Stimulated activated CD8-positive, alpha-beta memory T cell treated with anti-CD3 and anti-CD28 coated beads, Interleukin-12 subunit alpha, Interleukin-12 subunit beta, amount 100 ng/mL, for 1 hour (primary cell): ENCODE measurements at regions not wholly inside any gene's neighbourhood (a gene's known extent, or its start where the extent isn't known, plus 50 kb on each side); places are given as distances from the start of the nearest gene placed in this dataset.
A peak's percentile ranks its signal among the peaks of the same experiment; 100 is the strongest.
"Not testable (repeated sequence)": the region's sequence is repeated elsewhere in the genome, so short reads cannot be mapped to it uniquely, and the experiment has no call there.

Source experiments
- DNase-seq: peaks from one replicate; pipeline ENCODE4 v3.0.0-alpha.2; 2020; ENCODE audit warnings: low read depth

GRCh38 chr4:67332627-67333026 is 212.7 kb downstream of the CENPC start:
- DNase-seq = no peak

GRCh38 chr4:67328393-67328792 is 216.9 kb downstream of the CENPC start:
- DNase-seq = no peak

- DNase-seq = no peak
Observed at GRCh38 chr4:67328018-67328278, 217.4 kb downstream of the CENPC start.

- peak; percentile 18 for DNase-seq
Observed at GRCh38 chr4:67327245-67328017, 217.9 kb downstream of the CENPC start.

GRCh38 chr4:67325791-67326190 is 219.5 kb downstream of the CENPC start:
- no peak for DNase-seq

GRCh38 chr4:67320645-67321044 is 224.7 kb downstream of the CENPC start:
- no peak for DNase-seq

GRCh38 chr4:67319607-67320006 is 225.7 kb downstream of the CENPC start:
- DNase-seq = not testable (repeated sequence)

GRCh38 chr4:67300497-67301185 is 244.7 kb downstream of the CENPC start:
- not testable (repeated sequence) for DNase-seq

- no peak for DNase-seq
Observed at GRCh38 chr4:67292636-67293035, 252.7 kb downstream of the CENPC start.

GRCh38 chr4:67292045-67292444 is 253.3 kb downstream of the CENPC start:
- no peak for DNase-seq

- DNase-seq = no peak
Observed at GRCh38 chr4:67291644-67292043, 253.7 kb downstream of the CENPC start.

- DNase-seq = no peak
Observed at GRCh38 chr4:67288964-67289363, 256.3 kb downstream of the CENPC start.

GRCh38 chr4:67286724-67287123 is 258.6 kb downstream of the CENPC start:
- DNase-seq = no peak

GRCh38 chr4:67282749-67283148 is 262.6 kb downstream of the CENPC start:
- DNase-seq = no peak

GRCh38 chr4:67275179-67275750 is 270.0 kb downstream of the CENPC start:
- no peak for DNase-seq

- not testable (repeated sequence) for DNase-seq
Observed at GRCh38 chr4:67274671-67275070, 270.6 kb downstream of the CENPC start.

- no peak for DNase-seq
Observed at GRCh38 chr4:67273666-67274065, 271.6 kb downstream of the CENPC start.

GRCh38 chr4:67261971-67262370 is 283.3 kb downstream of the CENPC start:
- no peak for DNase-seq

- DNase-seq = no peak
Observed at GRCh38 chr4:67256388-67257043, 288.8 kb downstream of the CENPC start.

- DNase-seq = no peak
Observed at GRCh38 chr4:67250131-67250896, 295.0 kb downstream of the CENPC start.

GRCh38 chr4:67236788-67237187 is 308.5 kb downstream of the CENPC start:
- no peak for DNase-seq

GRCh38 chr4:67236318-67236717 is 309.0 kb downstream of the CENPC start:
- DNase-seq = no peak
